ENCODE measurements at regions not wholly inside any gene's neighbourhood (a gene's known extent, or its start where the extent isn't known, plus 50 kb on each side); places are given as distances from the start of the nearest gene placed in this dataset.

DNA sequence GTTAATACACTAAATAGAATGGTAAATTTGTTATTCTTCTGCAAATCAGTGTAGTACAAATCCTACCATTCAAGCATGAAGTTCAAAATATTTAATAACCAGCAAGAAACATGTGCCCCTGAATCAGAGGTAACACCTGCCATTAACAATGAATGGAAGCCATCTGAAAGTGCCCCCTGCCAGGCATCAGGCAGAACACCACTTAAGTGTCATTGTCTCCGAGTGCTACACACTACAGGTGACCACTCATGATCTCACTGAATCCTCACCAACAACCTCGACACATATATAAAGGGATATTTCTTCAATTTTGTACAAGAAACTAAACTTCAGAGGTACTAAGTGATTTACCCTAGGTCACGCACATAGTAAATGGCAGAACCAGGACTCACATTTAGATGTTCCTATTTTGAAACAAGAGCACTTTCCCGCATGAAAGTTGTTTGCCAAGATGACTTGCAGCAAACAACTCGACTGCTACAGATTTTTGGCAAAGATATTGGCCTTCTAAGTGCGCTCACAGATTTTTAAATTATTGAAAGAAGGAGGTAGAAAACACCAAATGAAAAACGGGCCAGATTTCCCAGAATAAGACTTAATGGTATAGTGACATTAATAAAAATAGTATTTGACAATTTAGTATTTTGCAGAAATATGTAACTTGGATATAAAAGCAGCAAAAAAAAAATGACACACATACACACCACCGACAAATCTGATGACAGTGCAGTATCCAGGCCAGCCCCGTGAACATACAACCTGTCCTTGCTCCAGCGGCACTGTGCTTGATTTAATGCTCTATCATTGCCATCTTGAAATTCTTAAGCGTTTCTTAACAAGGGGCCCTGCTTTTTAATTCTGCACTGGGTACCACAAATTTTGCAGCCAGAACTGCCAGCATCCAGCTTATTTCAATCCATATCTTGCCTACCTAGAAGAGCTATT lies 274.5 kb downstream of the ALDH8A1 start:
- in situ Hi-C loops (cut with MboI; ENCODE audit: low pct_ligation_motif_present in 1 of 4, low pct_unique_long_range_greater_than_20kb in 1 of 4, low sequenced_read_pairs in 3 of 4) (no loop called here), intact Hi-C loops (cut with DNase I; ENCODE audit: low total_unique reads) (no loop called here)
- Histone ChIP-seq H3K4me1 (peaks cover 0 to 43% (median 11%) of the 10 kb centered on the region in 4 donors), H3K27me3 (no peaks in the 10 kb centered on the region), H3K27ac (peak overlapping the region in 3 of 4 donors; percentile 71 to 77 (median 72)), H3K4me3 (no peak overlapping the region), H3K36me3 (no peaks in the 10 kb centered on the region), H3K9me3 (no peaks in the 10 kb centered on the region)
- TF ChIP-seq POLR2AphosphoS5 (IDR thresholded peaks at IDR 0.05) (no peak), EP300 (IDR thresholded peaks at IDR 0.05; ENCODE audit: low read depth) (no peak), POLR2A (IDR thresholded peaks at IDR 0.05) (no peak)
- TF ChIP-seq, protein P1, sequence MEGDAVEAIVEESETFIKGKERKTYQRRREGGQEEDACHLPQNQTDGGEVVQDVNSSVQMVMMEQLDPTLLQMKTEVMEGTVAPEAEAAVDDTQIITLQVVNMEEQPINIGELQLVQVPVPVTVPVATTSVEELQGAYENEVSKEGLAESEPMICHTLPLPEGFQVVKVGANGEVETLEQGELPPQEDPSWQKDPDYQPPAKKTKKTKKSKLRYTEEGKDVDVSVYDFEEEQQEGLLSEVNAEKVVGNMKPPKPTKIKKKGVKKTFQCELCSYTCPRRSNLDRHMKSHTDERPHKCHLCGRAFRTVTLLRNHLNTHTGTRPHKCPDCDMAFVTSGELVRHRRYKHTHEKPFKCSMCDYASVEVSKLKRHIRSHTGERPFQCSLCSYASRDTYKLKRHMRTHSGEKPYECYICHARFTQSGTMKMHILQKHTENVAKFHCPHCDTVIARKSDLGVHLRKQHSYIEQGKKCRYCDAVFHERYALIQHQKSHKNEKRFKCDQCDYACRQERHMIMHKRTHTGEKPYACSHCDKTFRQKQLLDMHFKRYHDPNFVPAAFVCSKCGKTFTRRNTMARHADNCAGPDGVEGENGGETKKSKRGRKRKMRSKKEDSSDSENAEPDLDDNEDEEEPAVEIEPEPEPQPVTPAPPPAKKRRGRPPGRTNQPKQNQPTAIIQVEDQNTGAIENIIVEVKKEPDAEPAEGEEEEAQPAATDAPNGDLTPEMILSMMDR (IDR thresholded peaks at IDR 0.05) = no peak
- DNase-seq = no peak
- WGBS, 2 donors (ENCODE audit: low coverage in 1 of 2) = 75 to 86% methylated on average over 9 to 11 of the region's 11 CpGs

DNA sequence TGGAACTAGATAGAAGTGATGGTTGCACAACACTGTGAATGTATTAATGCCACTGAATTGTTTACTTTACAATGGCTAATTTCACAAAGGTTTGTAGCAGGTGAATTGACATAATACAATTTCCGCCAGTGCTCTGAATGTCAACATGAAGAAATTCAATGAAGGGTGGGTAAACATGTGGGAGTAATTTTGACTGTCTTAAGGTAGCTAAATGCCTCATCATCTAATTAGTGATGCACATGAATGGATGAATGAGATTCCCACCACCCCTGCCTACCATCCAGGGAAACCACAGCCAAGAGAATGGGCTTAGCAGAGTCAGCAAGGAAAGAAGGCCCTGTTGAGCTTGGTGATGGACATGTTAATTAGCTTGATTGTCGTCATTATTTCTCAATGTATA lies 275.3 kb downstream of the ALDH8A1 start:
- no peak overlapping the region for H3K4me3 ChIP-seq
- in situ Hi-C loops (cut with MboI; ENCODE audit: low pct_ligation_motif_present in 1 of 4, low pct_unique_long_range_greater_than_20kb in 1 of 4, low sequenced_read_pairs in 3 of 4) = no loop called here
- WGBS, 2 donors (ENCODE audit: low coverage in 1 of 2) = 92 to 94% methylated on average over 2 of the region's 2 CpGs
- no peaks in the 10 kb centered on the region for H3K27me3 ChIP-seq
- intact Hi-C loops (cut with DNase I; ENCODE audit: low total_unique reads) = no loop called here
- H3K27ac ChIP-seq = no peak overlapping the region
- DNase-seq = no peak
- H3K36me3 ChIP-seq = no peaks in the 10 kb centered on the region
- H3K4me1 ChIP-seq = peaks cover 0 to 43% (median 11%) of the 10 kb centered on the region in 4 donors
- no peaks in the 10 kb centered on the region for H3K9me3 ChIP-seq
- no peak for TF ChIP-seq EP300 (IDR thresholded peaks at IDR 0.05; ENCODE audit: low read depth)
- TF ChIP-seq, protein P1 (IDR thresholded peaks at IDR 0.05) = no peak
- no peak for TF ChIP-seq POLR2AphosphoS5 (IDR thresholded peaks at IDR 0.05)
- TF ChIP-seq POLR2A (IDR thresholded peaks at IDR 0.05) = no peak

DNA sequence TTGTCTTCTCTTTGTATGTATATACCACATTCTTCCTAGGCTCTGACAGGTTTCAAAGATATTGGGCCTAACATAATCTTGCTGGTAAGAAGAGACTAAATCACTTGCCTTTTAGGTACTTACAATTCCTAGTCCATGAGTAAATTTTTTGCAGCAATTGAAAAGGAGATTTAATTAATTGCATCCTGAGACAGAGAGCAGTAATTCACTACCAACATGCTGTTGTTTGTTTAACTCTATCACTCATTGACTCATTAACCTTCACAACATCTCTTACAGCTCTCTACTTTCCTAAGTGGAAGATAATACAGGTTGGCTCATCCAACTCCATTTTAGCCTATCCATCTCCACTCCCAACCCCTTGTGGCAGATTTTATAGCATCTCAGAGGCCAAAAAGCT lies 280.4 kb downstream of the ALDH8A1 start:
- intact Hi-C loops (cut with DNase I; ENCODE audit: low total_unique reads) = no loop called here
- no peak overlapping the region for H3K4me3 ChIP-seq
- TF ChIP-seq POLR2AphosphoS5 (IDR thresholded peaks at IDR 0.05) (no peak), POLR2A (IDR thresholded peaks at IDR 0.05) (no peak), EP300 (IDR thresholded peaks at IDR 0.05; ENCODE audit: low read depth) (no peak)
- no peaks in the 10 kb centered on the region for H3K27me3 ChIP-seq
- H3K27ac ChIP-seq = no peak overlapping the region
- no peaks in the 10 kb centered on the region for H3K9me3 ChIP-seq
- no peak for DNase-seq
- no peaks in the 10 kb centered on the region for H3K36me3 ChIP-seq
- peaks cover 0 to 15% (median 6%) of the 10 kb centered on the region in 4 donors for H3K4me1 ChIP-seq
- in situ Hi-C loops (cut with MboI; ENCODE audit: low pct_ligation_motif_present in 1 of 4, low pct_unique_long_range_greater_than_20kb in 1 of 4, low sequenced_read_pairs in 3 of 4) = no loop called here

DNA sequence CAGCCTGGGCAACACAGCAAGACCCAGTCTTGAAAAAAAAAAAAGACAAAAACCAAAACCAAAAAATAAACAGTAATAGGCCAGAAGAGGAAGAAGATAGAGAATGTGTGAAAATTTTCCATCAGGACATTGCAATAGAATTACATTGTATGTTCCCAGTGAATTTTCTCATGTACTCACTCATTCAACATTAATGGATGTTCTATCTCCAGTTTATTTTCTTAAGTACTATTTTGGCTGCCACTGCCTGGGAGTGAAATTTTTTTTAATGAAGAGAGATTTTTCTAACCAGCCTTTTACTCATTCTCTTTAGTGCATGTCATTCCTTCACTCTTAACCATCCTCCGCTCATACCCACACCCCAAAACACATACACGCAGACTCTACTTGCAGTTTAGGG lies 282.8 kb downstream of the ALDH8A1 start:
- in situ Hi-C loops (cut with MboI; ENCODE audit: low pct_ligation_motif_present in 1 of 4, low pct_unique_long_range_greater_than_20kb in 1 of 4, low sequenced_read_pairs in 3 of 4) = no loop called here
- intact Hi-C loops (cut with DNase I; ENCODE audit: low total_unique reads) = no loop called here

More for the DNA sequence above, 282.8 kb downstream of the ALDH8A1 start:
- Histone ChIP-seq H3K27me3 (no peaks in the 10 kb centered on the region), H3K36me3 (no peaks in the 10 kb centered on the region), H3K9me3 (no peaks in the 10 kb centered on the region), H3K4me1 (peaks cover 0 to 9% (median under 1%) of the 10 kb centered on the region in 4 donors), H3K27ac (no peak overlapping the region), H3K4me3 (no peak overlapping the region)
- TF ChIP-seq POLR2AphosphoS5 (IDR thresholded peaks at IDR 0.05) = no peak
- TF ChIP-seq EP300 (IDR thresholded peaks at IDR 0.05; ENCODE audit: low read depth) = no peak
- TF ChIP-seq POLR2A (IDR thresholded peaks at IDR 0.05) = no peak
- TF ChIP-seq, protein P1 (IDR thresholded peaks at IDR 0.05) = no peak
- DNase-seq = no peak
- WGBS, 2 donors (ENCODE audit: low coverage in 1 of 2) = 97 to 100% methylated on average over 2 of the region's 2 CpGs

Data from transverse colon (tissue), 4 donors.